ENCODE measurements at regions not wholly inside any gene's neighbourhood (a gene's known extent, or its start where the extent isn't known, plus 50 kb on each side); places are given as distances from the start of the nearest gene placed in this dataset.

- no peak overlapping the region for H3K27ac ChIP-seq (ENCODE audit: low read depth in 1 of 2, low read length in 2 of 2)
- Mint-ChIP-seq H3K9me3 (no peaks in the 10 kb centered on the region), H3K27ac (no peak overlapping the region), H3K4me3 (no peak overlapping the region), H3K27me3 (peaks cover 3% of the 10 kb centered on the region), H3K36me3 (ENCODE audit: low read depth) (no peaks in the 10 kb centered on the region), H3K4me1 (ENCODE audit: low read depth) (no peaks in the 10 kb centered on the region)
- no peaks in the 10 kb centered on the region for H3K36me3 ChIP-seq (ENCODE audit: insufficient read depth, low read length)
- CTCF ChIA-PET: no interaction called here
- intact Hi-C loops (cut with DNase I, micrococcal nuclease): no loop called here
- DNase-seq (no peak), ATAC-seq (ENCODE audit: poor library complexity) (no peak)
- POLR2A ChIA-PET: no interaction called here
- no peaks in the 10 kb centered on the region for H3K4me1 ChIP-seq (ENCODE audit: insufficient read depth, low read length)
- H3K27me3 ChIP-seq (ENCODE audit: control insufficient read depth in 1 of 2, insufficient read depth in 2 of 2, low read length in 2 of 2): no peaks in the 10 kb centered on the region
- no peak for TF ChIP-seq CTCF (IDR thresholded peaks at IDR 0.05)
- no peaks in the 10 kb centered on the region for H3K9me3 ChIP-seq (ENCODE audit: control insufficient read depth in 1 of 2, insufficient read depth in 1 of 2, low read length in 2 of 2)
- no peak overlapping the region for H3K4me3 ChIP-seq (ENCODE audit: low read length)
These were observed 54.4 kb upstream of the INCENP start for GRCh38 chr11:62069374-62069773.

GRCh38 chr11:62068730-62069129, 55.1 kb upstream of the INCENP start:
- Histone ChIP-seq H3K27ac (ENCODE audit: low read depth in 1 of 2, low read length in 2 of 2) (no peak overlapping the region), H3K27me3 (ENCODE audit: control insufficient read depth in 1 of 2, insufficient read depth in 2 of 2, low read length in 2 of 2) (no peaks in the 10 kb centered on the region), H3K4me1 (ENCODE audit: insufficient read depth, low read length) (no peaks in the 10 kb centered on the region), H3K36me3 (ENCODE audit: insufficient read depth, low read length) (no peaks in the 10 kb centered on the region), H3K9me3 (ENCODE audit: control insufficient read depth in 1 of 2, insufficient read depth in 1 of 2, low read length in 2 of 2) (no peaks in the 10 kb centered on the region), H3K4me3 (ENCODE audit: low read length) (no peak overlapping the region)
- no peaks in the 10 kb centered on the region for H3K9me3 Mint-ChIP-seq
- ChIA-PET POLR2A (no interaction called here), CTCF (interaction anchor here (0.5 kb wide), 1 partner anchor 380 kb away, joined by 3 read pairs; no protein-coding TSS in a partner anchor)
- intact Hi-C loops (cut with DNase I, micrococcal nuclease): no loop called here
- no peak overlapping the region for H3K27ac Mint-ChIP-seq
- H3K27me3 Mint-ChIP-seq: peaks cover 3% of the 10 kb centered on the region
- DNase-seq (no peak), ATAC-seq (ENCODE audit: poor library complexity) (no peak)
- TF ChIP-seq CTCF (IDR thresholded peaks at IDR 0.05): no peak
- H3K4me1 Mint-ChIP-seq (ENCODE audit: low read depth): no peaks in the 10 kb centered on the region
- H3K4me3 Mint-ChIP-seq: no peak overlapping the region
- H3K36me3 Mint-ChIP-seq (ENCODE audit: low read depth): no peaks in the 10 kb centered on the region

GRCh38 chr11:62067741-62068140, 56.1 kb upstream of the INCENP start:
- no peak for TF ChIP-seq CTCF (IDR thresholded peaks at IDR 0.05)
- Histone ChIP-seq H3K4me3 (ENCODE audit: low read length) (no peak overlapping the region), H3K36me3 (ENCODE audit: insufficient read depth, low read length) (no peaks in the 10 kb centered on the region), H3K9me3 (ENCODE audit: control insufficient read depth in 1 of 2, insufficient read depth in 1 of 2, low read length in 2 of 2) (no peaks in the 10 kb centered on the region), H3K27me3 (ENCODE audit: control insufficient read depth in 1 of 2, insufficient read depth in 2 of 2, low read length in 2 of 2) (no peaks in the 10 kb centered on the region), H3K4me1 (ENCODE audit: insufficient read depth, low read length) (no peaks in the 10 kb centered on the region), H3K27ac (ENCODE audit: low read depth in 1 of 2, low read length in 2 of 2) (no peak overlapping the region)
- POLR2A ChIA-PET: no interaction called here
- CTCF ChIA-PET: no interaction called here
- no peak for DNase-seq
- no peaks in the 10 kb centered on the region for H3K9me3 Mint-ChIP-seq
- ATAC-seq (ENCODE audit: poor library complexity): no peak
- no peaks in the 10 kb centered on the region for H3K36me3 Mint-ChIP-seq (ENCODE audit: low read depth)
- intact Hi-C loops (cut with DNase I, micrococcal nuclease): no loop called here
- H3K27me3 Mint-ChIP-seq: peaks cover 3% of the 10 kb centered on the region
- no peaks in the 10 kb centered on the region for H3K4me1 Mint-ChIP-seq (ENCODE audit: low read depth)
- H3K4me3 Mint-ChIP-seq: no peak overlapping the region
- H3K27ac Mint-ChIP-seq: no peak overlapping the region
